Jurkat, Clone E6-1 (cell line): ENCODE measurements at regions not wholly inside any gene's neighbourhood (a gene's known extent, or its start where the extent isn't known, plus 50 kb on each side); places are given as distances from the start of the nearest gene placed in this dataset.

Experiments
- DNase-seq: peaks from one replicate; pipeline ENCODE4 v3.0.0-alpha.2; 2011; ENCODE audit warnings: low read depth, low spot score
- H3K4me3 ChIP-seq: 2 replicates; pipeline ENCODE4 v1.5.1; 2011; ENCODE audit warnings: mild to moderate bottlenecking, low read length, control low read depth, moderate library complexity

- no peak for DNase-seq
- H3K4me3 ChIP-seq, result no peak overlapping the region
Observed at GRCh38 chr6:77403424-77403823, 59.9 kb downstream of the HTR1B start.

- no peak for DNase-seq
- no peak overlapping the region for H3K4me3 ChIP-seq
Observed at GRCh38 chr6:77401231-77401630, 62.1 kb downstream of the HTR1B start.

- H3K4me3 ChIP-seq, result no peak overlapping the region
- DNase-seq, result no peak
Observed at GRCh38 chr6:77397561-77397960, 65.7 kb downstream of the HTR1B start.

- H3K4me3 ChIP-seq, result no peak overlapping the region
- no peak for DNase-seq
Observed at GRCh38 chr6:77389402-77389801, 73.9 kb downstream of the HTR1B start.

GRCh38 chr6:77383026-77383425 lies 80.3 kb downstream of the HTR1B start:
- no peak for DNase-seq
- no peak overlapping the region for H3K4me3 ChIP-seq

GRCh38 chr6:77373955-77374354 lies 89.3 kb downstream of the HTR1B start:
- H3K4me3 ChIP-seq, result no peak overlapping the region
- DNase-seq, result no peak

GRCh38 chr6:77371748-77372147 lies 91.5 kb downstream of the HTR1B start:
- no peak overlapping the region for H3K4me3 ChIP-seq
- DNase-seq, result no peak

- no peak overlapping the region for H3K4me3 ChIP-seq
- DNase-seq, result no peak
Observed at GRCh38 chr6:77368660-77369313, 94.5 kb downstream of the HTR1B start.

- DNase-seq, result no peak
- H3K4me3 ChIP-seq, result no peak overlapping the region
Observed at GRCh38 chr6:77366798-77367197, 96.5 kb downstream of the HTR1B start.

- no peak overlapping the region for H3K4me3 ChIP-seq
- no peak for DNase-seq
Observed at GRCh38 chr6:77363702-77364101, 99.6 kb downstream of the HTR1B start.

GRCh38 chr6:77362055-77362454 lies 101.2 kb downstream of the HTR1B start:
- no peak overlapping the region for H3K4me3 ChIP-seq
- DNase-seq, result no peak

GRCh38 chr6:77361018-77361417 lies 102.3 kb downstream of the HTR1B start:
- no peak overlapping the region for H3K4me3 ChIP-seq
- no peak for DNase-seq

- DNase-seq, result no peak
- H3K4me3 ChIP-seq, result no peak overlapping the region
Observed at GRCh38 chr6:77356821-77357220, 106.5 kb downstream of the HTR1B start.

GRCh38 chr6:77354581-77354980 lies 108.7 kb downstream of the HTR1B start:
- no peak overlapping the region for H3K4me3 ChIP-seq
- no peak for DNase-seq

GRCh38 chr6:77353129-77353528 lies 110.2 kb downstream of the HTR1B start:
- DNase-seq, result no peak

GRCh38 chr6:77341058-77341986 lies 122.0 kb downstream of the HTR1B start:
- DNase-seq, result no peak
- H3K4me3 ChIP-seq, result no peak overlapping the region

More at GRCh38 chr6:77353129-77353528, 110.2 kb downstream of the HTR1B start:
- no peak overlapping the region for H3K4me3 ChIP-seq

GRCh38 chr6:77340331-77340730 lies 123.0 kb downstream of the HTR1B start:
- no peak for DNase-seq
- H3K4me3 ChIP-seq, result no peak overlapping the region

- H3K4me3 ChIP-seq, result no peak overlapping the region
- no peak for DNase-seq
Observed at GRCh38 chr6:77339926-77340325, 123.4 kb downstream of the HTR1B start.

GRCh38 chr6:77337392-77337791 lies 125.9 kb downstream of the HTR1B start:
- DNase-seq, result no peak
- no peak overlapping the region for H3K4me3 ChIP-seq

- no peak for DNase-seq
- H3K4me3 ChIP-seq, result no peak overlapping the region
Observed at GRCh38 chr6:77334093-77334492, 129.2 kb downstream of the HTR1B start.
